ENCODE measurements at regions not wholly inside any gene's neighbourhood (a gene's known extent, or its start where the extent isn't known, plus 50 kb on each side); places are given as distances from the start of the nearest gene placed in this dataset.

GRCh38 chrX:9339603-9340491 is 125.0 kb upstream of the TBL1X start:
- FAIRE-seq (no peak), DNase-seq (ENCODE audit: insufficient read length, low spot score) (no peak)

- FAIRE-seq (no peak), DNase-seq (ENCODE audit: insufficient read length, low spot score) (no peak)
Measured at GRCh38 chrX:9340598-9341290, 124.1 kb upstream of the TBL1X start.

- no peak for FAIRE-seq
- no peak for DNase-seq (ENCODE audit: insufficient read length, low spot score)
Measured at GRCh38 chrX:9341291-9342201, 123.3 kb upstream of the TBL1X start.

GRCh38 chrX:9342561-9343051 is 122.3 kb upstream of the TBL1X start:
- peak; percentile 69 for DNase-seq (ENCODE audit: insufficient read length, low spot score)
- FAIRE-seq = no peak

- no peak for FAIRE-seq
- DNase-seq (ENCODE audit: insufficient read length, low spot score) = no peak
Measured at GRCh38 chrX:9343971-9344370, 120.9 kb upstream of the TBL1X start.

GRCh38 chrX:9345957-9346356 is 118.9 kb upstream of the TBL1X start:
- DNase-seq (ENCODE audit: insufficient read length, low spot score) (no peak), FAIRE-seq (no peak)

GRCh38 chrX:9349572-9350494 is 115.0 kb upstream of the TBL1X start:
- FAIRE-seq (no peak), DNase-seq (ENCODE audit: insufficient read length, low spot score) (no peak)

- FAIRE-seq (no peak), DNase-seq (ENCODE audit: insufficient read length, low spot score) (no peak)
Measured at GRCh38 chrX:9351126-9351525, 113.7 kb upstream of the TBL1X start.

- no peak for DNase-seq (ENCODE audit: insufficient read length, low spot score)
- no peak for FAIRE-seq
Measured at GRCh38 chrX:9352243-9352642, 112.6 kb upstream of the TBL1X start.

GRCh38 chrX:9352694-9353411 is 112.0 kb upstream of the TBL1X start:
- no peak for DNase-seq (ENCODE audit: insufficient read length, low spot score)
- FAIRE-seq = no peak

- DNase-seq (ENCODE audit: insufficient read length, low spot score) = no peak
- FAIRE-seq = no peak
Measured at GRCh38 chrX:9354918-9355317, 109.9 kb upstream of the TBL1X start.

- FAIRE-seq (no peak), DNase-seq (ENCODE audit: insufficient read length, low spot score) (no peak)
Measured at GRCh38 chrX:9355739-9356138, 109.1 kb upstream of the TBL1X start.

GRCh38 chrX:9356846-9357245 is 108.0 kb upstream of the TBL1X start:
- DNase-seq (ENCODE audit: insufficient read length, low spot score) = no peak
- FAIRE-seq = no peak

GRCh38 chrX:9357518-9358114 is 107.2 kb upstream of the TBL1X start:
- FAIRE-seq (no peak), DNase-seq (ENCODE audit: insufficient read length, low spot score) (no peak)

- FAIRE-seq (no peak), DNase-seq (ENCODE audit: insufficient read length, low spot score) (no peak)
Measured at GRCh38 chrX:9362363-9362928, 102.4 kb upstream of the TBL1X start.

- no peak for DNase-seq (ENCODE audit: insufficient read length, low spot score)
- no peak for FAIRE-seq
Measured at GRCh38 chrX:9367421-9367820, 97.4 kb upstream of the TBL1X start.

GRCh38 chrX:9368262-9368661 is 96.6 kb upstream of the TBL1X start:
- FAIRE-seq = no peak

GRCh38 chrX:9369802-9370291 is 95.0 kb upstream of the TBL1X start:
- DNase-seq (ENCODE audit: insufficient read length, low spot score) (no peak), FAIRE-seq (no peak)

More at GRCh38 chrX:9368262-9368661, 96.6 kb upstream of the TBL1X start:
- DNase-seq (ENCODE audit: insufficient read length, low spot score) = no peak
